ENCODE measurements at regions not wholly inside any gene's neighbourhood (a gene's known extent, or its start where the extent isn't known, plus 50 kb on each side); places are given as distances from the start of the nearest gene placed in this dataset.
A peak's percentile ranks its signal among the peaks of the same experiment; 100 is the strongest.

GRCh38 chr2:120613742-120614571 is 121.7 kb upstream of the GLI2 start:
- Histone ChIP-seq H2AFZ (no peak overlapping the region), H3K27ac (peak overlapping the region; percentile 55), H4K20me1 (ENCODE audit: insufficient read depth, poor library complexity, severe bottlenecking) (no peaks in the 10 kb centered on the region), H3K4me1 (ENCODE audit: insufficient read depth) (peaks cover 10% of the 10 kb centered on the region), H3K27me3 (no peaks in the 10 kb centered on the region), H3K9me2 (replicated peaks; ENCODE audit: insufficient read depth) (no peaks in the 10 kb centered on the region), H3K4me2 (no peak overlapping the region), H3K4me3 (no peak overlapping the region), H3K36me3 (replicated peaks; ENCODE audit: insufficient read depth, low read depth) (no peaks in the 10 kb centered on the region), H3K79me2 (no peaks in the 10 kb centered on the region), H3K9me3 (ENCODE audit: low read depth) (no peaks in the 10 kb centered on the region)
- 77% methylated on average over 28 of the region's 29 CpGs for WGBS (ENCODE audit: low lambda C conversion rate, missing lambda C conversion rate)
- TF ChIP-seq CTCF (IDR thresholded peaks at IDR 0.05; ENCODE audit: poor library complexity): no peak
- no peak for TF ChIP-seq EZH2phosphoT487 (IDR thresholded peaks at IDR 0.05; ENCODE audit: low read depth, severe bottlenecking, unreplicated experiment)
- no peak for TF ChIP-seq EZH2 (IDR thresholded peaks at IDR 0.05; ENCODE audit: borderline replicate concordance)
- peak; percentile 30 for DNase-seq (ENCODE audit: low spot score)

- Histone ChIP-seq H3K79me2 (no peaks in the 10 kb centered on the region), H3K9me2 (replicated peaks; ENCODE audit: insufficient read depth) (no peaks in the 10 kb centered on the region), H2AFZ (no peak overlapping the region), H3K4me1 (ENCODE audit: insufficient read depth) (peaks cover 15% of the 10 kb centered on the region), H3K4me3 (no peak overlapping the region), H4K20me1 (ENCODE audit: insufficient read depth, poor library complexity, severe bottlenecking) (no peaks in the 10 kb centered on the region), H3K36me3 (replicated peaks; ENCODE audit: insufficient read depth, low read depth) (no peaks in the 10 kb centered on the region), H3K9me3 (ENCODE audit: low read depth) (no peaks in the 10 kb centered on the region), H3K27me3 (no peaks in the 10 kb centered on the region), H3K27ac (peak overlapping the region; percentile 55), H3K4me2 (no peak overlapping the region)
- 94% methylated on average over 13 of the region's 13 CpGs for whole genome bisulfite sequencing (ENCODE audit: low lambda C conversion rate, missing lambda C conversion rate)
- TF ChIP-seq EZH2 (IDR thresholded peaks at IDR 0.05; ENCODE audit: borderline replicate concordance) (no peak), EZH2phosphoT487 (IDR thresholded peaks at IDR 0.05; ENCODE audit: low read depth, severe bottlenecking, unreplicated experiment) (no peak)
- DNase-seq (ENCODE audit: low spot score): no peak
These were observed 120.8 kb upstream of the GLI2 start for GRCh38 chr2:120614901-120615300.

GRCh38 chr2:120616261-120616660 is 119.4 kb upstream of the GLI2 start:
- H3K4me3 ChIP-seq: no peak overlapping the region
- H3K9me2 ChIP-seq (replicated peaks; ENCODE audit: insufficient read depth): no peaks in the 10 kb centered on the region
- H3K9me3 ChIP-seq (ENCODE audit: low read depth): no peaks in the 10 kb centered on the region
- H4K20me1 ChIP-seq (ENCODE audit: insufficient read depth, poor library complexity, severe bottlenecking): no peaks in the 10 kb centered on the region
- WGBS (ENCODE audit: low lambda C conversion rate, missing lambda C conversion rate): 89% methylated on average over 3 of the region's 3 CpGs
- no peak overlapping the region for H2AFZ ChIP-seq
- no peaks in the 10 kb centered on the region for H3K36me3 ChIP-seq (replicated peaks; ENCODE audit: insufficient read depth, low read depth)
- DNase-seq (ENCODE audit: low spot score): no peak
- H3K4me2 ChIP-seq: no peak overlapping the region
- TF ChIP-seq EZH2phosphoT487 (IDR thresholded peaks at IDR 0.05; ENCODE audit: low read depth, severe bottlenecking, unreplicated experiment) (no peak), CTCF (IDR thresholded peaks at IDR 0.05; ENCODE audit: poor library complexity) (no peak), EZH2 (IDR thresholded peaks at IDR 0.05; ENCODE audit: borderline replicate concordance) (no peak)
- no peak overlapping the region for H3K27ac ChIP-seq
- H3K4me1 ChIP-seq (ENCODE audit: insufficient read depth): peaks cover 20% of the 10 kb centered on the region
- no peaks in the 10 kb centered on the region for H3K27me3 ChIP-seq
- H3K79me2 ChIP-seq: no peaks in the 10 kb centered on the region

GRCh38 chr2:120617055-120617454 is 118.6 kb upstream of the GLI2 start:
- Histone ChIP-seq H3K9me3 (ENCODE audit: low read depth) (no peaks in the 10 kb centered on the region), H3K27ac (no peak overlapping the region), H3K27me3 (no peaks in the 10 kb centered on the region), H3K79me2 (no peaks in the 10 kb centered on the region), H3K4me2 (no peak overlapping the region), H4K20me1 (ENCODE audit: insufficient read depth, poor library complexity, severe bottlenecking) (no peaks in the 10 kb centered on the region), H3K36me3 (replicated peaks; ENCODE audit: insufficient read depth, low read depth) (no peaks in the 10 kb centered on the region), H3K9me2 (replicated peaks; ENCODE audit: insufficient read depth) (no peaks in the 10 kb centered on the region), H3K4me3 (no peak overlapping the region), H3K4me1 (ENCODE audit: insufficient read depth) (peaks cover 16% of the 10 kb centered on the region), H2AFZ (no peak overlapping the region)
- no peak for DNase-seq (ENCODE audit: low spot score)
- 85% methylated on average over 5 of the region's 5 CpGs for WGBS (ENCODE audit: low lambda C conversion rate, missing lambda C conversion rate)
- TF ChIP-seq EZH2phosphoT487 (IDR thresholded peaks at IDR 0.05; ENCODE audit: low read depth, severe bottlenecking, unreplicated experiment) (no peak), CTCF (IDR thresholded peaks at IDR 0.05; ENCODE audit: poor library complexity) (no peak), EZH2 (IDR thresholded peaks at IDR 0.05; ENCODE audit: borderline replicate concordance) (no peak)

All from hepatocyte (in vitro differentiated cells).